ENCODE measurements at regions not wholly inside any gene's neighbourhood (a gene's known extent, or its start where the extent isn't known, plus 50 kb on each side); places are given as distances from the start of the nearest gene placed in this dataset.

DNA sequence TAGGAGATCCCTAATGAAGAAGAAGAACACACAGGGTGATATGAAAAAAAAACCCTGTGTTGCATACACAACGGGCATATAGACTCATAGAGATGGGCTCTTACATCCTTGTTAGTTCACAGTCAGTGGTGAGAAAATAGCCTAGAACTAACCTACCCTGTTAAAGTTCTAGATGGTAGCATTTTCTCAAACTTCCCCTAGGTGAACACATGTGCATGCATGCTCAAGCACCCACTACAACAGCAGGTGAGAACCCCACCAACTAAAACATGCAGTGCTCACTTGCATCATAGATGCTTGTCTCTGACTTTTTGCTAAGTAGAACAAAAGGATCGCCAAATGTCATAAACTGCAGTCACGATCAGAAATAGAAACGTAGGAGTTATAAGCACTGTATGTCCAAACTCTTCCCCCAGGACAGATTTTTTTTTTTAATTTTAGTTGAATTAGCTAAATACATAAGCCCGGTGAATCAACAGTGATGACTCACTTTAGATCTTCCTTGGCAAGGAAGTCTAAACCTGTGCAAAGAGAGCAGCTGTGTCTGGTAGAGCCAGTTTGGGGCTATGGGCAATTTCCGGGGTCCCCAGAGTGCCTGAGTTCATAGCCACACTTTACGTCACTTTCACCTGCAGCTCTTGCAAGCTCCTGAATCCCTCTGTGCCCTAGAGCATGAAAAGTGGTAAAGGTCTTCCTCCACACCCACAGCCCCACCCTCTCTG is 96.2 kb upstream of the SEMA6D start:
- no peak for DNase-seq

DNA sequence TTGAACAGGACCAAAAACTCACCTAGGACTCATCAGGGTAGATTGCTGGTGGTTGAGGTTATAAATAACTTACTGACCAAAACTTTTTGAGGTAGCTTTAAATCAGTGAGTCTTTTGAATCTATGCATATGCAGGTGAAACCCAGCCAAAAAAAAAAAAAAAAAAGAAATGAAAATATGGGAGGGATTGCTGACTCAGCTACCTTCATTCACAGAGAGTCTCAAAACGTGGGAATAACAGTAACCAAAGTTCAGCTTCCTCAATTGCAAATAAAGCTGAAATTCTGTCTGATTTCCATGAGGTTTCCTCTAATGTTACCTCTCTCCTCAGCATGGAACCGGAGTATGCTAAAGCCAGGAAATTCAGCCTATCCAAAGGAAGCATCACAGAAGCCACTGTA is 95.2 kb upstream of the SEMA6D start:
- DNase-seq = no peak

DNA sequence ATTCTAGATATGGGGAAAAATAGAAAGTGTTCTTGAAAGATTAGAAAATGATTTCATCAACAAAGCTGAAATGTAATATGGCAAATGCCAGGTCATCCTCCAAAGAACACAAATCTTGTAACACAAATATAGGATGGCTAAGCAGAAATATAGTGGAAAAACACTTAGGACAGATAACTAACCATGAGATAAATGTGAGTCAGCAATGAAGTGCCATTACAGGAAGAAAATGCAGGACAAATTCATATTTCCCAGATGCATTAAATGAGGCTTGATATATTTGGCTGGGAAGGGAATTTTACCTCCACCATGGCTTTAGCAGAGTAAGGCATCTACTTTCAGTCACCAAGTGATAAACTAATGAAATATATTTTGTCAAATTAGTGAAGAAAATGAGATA is 92.8 kb upstream of the SEMA6D start:
- DNase-seq = no peak

GRCh38 chr15:47639042-47639441 is 78.3 kb upstream of the SEMA6D start:
- DNase-seq = no peak

GRCh38 chr15:47640079-47640478 is 77.2 kb upstream of the SEMA6D start:
- DNase-seq = no peak

GRCh38 chr15:47640901-47641300 is 76.4 kb upstream of the SEMA6D start:
- DNase-seq = no peak

DNA sequence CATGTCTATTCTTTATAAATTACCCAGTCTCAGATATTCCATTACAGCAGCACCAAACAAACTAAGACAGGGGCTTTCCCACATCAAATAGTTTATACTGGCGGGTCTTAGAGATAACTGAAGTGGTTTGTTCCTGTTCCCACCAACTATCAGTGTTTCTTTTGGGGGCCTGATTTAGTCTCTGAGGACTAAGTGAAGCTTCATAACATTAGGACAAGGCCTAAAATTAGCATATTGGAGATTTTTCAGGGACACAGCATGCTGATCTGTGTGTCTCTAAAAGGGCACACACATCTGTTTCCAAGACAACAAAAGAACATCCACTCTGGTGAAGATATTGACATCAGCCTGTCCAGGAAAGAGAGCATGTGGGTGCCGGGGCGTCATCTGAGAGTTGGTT is 72.6 kb upstream of the SEMA6D start:
- peak in 1 of 2 donors; percentile 6 for DNase-seq

GRCh38 chr15:47650564-47650963 is 66.7 kb upstream of the SEMA6D start:
- no peak for DNase-seq

- no peak for DNase-seq
Measured at GRCh38 chr15:47652328-47652727, 65.0 kb upstream of the SEMA6D start.

GRCh38 chr15:47652844-47653243 is 64.5 kb upstream of the SEMA6D start:
- DNase-seq = no peak

DNA sequence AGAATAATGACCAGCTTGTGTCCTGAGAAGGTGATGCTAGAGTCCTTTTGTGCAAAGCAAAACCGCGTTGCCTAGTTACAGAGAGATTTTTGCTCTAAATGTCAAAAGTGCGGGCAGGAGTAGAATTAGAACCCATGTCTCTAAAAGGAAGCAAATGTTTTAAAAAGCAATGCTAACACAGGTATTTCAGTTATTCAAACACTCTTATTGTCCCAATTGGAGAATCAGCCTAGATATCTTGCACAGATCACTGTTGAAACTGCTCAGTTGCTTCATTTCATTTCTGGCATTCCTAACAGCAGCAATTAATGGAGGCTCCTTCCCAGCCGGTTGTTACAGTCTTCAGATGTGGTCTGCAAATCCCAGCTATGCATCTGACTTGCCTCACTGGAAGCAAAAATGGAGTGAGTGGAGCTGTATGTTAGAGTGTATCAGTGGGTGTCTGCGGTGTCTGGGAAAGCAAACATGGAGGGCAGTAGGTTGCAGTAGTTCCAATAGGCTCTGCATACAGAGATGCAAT is 55.6 kb upstream of the SEMA6D start:
- DNase-seq = no peak

GRCh38 chr15:47663101-47663500 is 54.2 kb upstream of the SEMA6D start:
- no peak for DNase-seq

Measured in right lung (tissue), 2 donors.